LoVo (cell line): ENCODE measurements at regions not wholly inside any gene's neighbourhood (a gene's known extent, or its start where the extent isn't known, plus 50 kb on each side); places are given as distances from the start of the nearest gene placed in this dataset.
"Not testable (repeated sequence)": the region's sequence is repeated elsewhere in the genome, so short reads cannot be mapped to it uniquely, and the experiment has no call there.

Source experiments
- DNase-seq: peaks from one replicate; pipeline ENCODE4 v3.0.0-alpha.2; 2016; ENCODE audit warnings: low spot score

GRCh38 chr2:128660836-128661235 is 342.2 kb upstream of the HS6ST1 start:
- DNase-seq, result no peak

- DNase-seq, result no peak
Measured at GRCh38 chr2:128661311-128661710, 342.6 kb upstream of the HS6ST1 start.

- no peak for DNase-seq
Measured at GRCh38 chr2:128662051-128662471, 343.4 kb upstream of the HS6ST1 start.

GRCh38 chr2:128663371-128664050 is 344.8 kb upstream of the HS6ST1 start:
- DNase-seq, result no peak

- DNase-seq, result no peak
Measured at GRCh38 chr2:128664499-128664971, 345.9 kb upstream of the HS6ST1 start.

- no peak for DNase-seq
Measured at GRCh38 chr2:128665113-128665512, 346.4 kb upstream of the HS6ST1 start.

- DNase-seq, result no peak
Measured at GRCh38 chr2:128666596-128666995, 347.9 kb upstream of the HS6ST1 start.

- no peak for DNase-seq
Measured at GRCh38 chr2:128667391-128667790, 348.7 kb upstream of the HS6ST1 start.

GRCh38 chr2:128668946-128669345 is 350.3 kb upstream of the HS6ST1 start:
- no peak for DNase-seq

GRCh38 chr2:128670066-128670465 is 351.4 kb upstream of the HS6ST1 start:
- no peak for DNase-seq

- not testable (repeated sequence) for DNase-seq
Measured at GRCh38 chr2:128671981-128672757, 353.5 kb upstream of the HS6ST1 start.

- not testable (repeated sequence) for DNase-seq
Measured at GRCh38 chr2:128679680-128680079, 361.0 kb upstream of the HS6ST1 start.

- DNase-seq, result no peak
Measured at GRCh38 chr2:128681507-128681906, 362.8 kb upstream of the HS6ST1 start.

GRCh38 chr2:128682266-128682665 is 363.6 kb upstream of the HS6ST1 start:
- DNase-seq, result no peak

- no peak for DNase-seq
Measured at GRCh38 chr2:128682729-128683284, 364.1 kb upstream of the HS6ST1 start.

GRCh38 chr2:128684523-128684922 is 365.9 kb upstream of the HS6ST1 start:
- no peak for DNase-seq

- DNase-seq, result no peak
Measured at GRCh38 chr2:128685841-128686496, 367.3 kb upstream of the HS6ST1 start.

GRCh38 chr2:128686497-128686859 is 367.8 kb upstream of the HS6ST1 start:
- DNase-seq, result no peak

GRCh38 chr2:128686881-128687555 is 368.4 kb upstream of the HS6ST1 start:
- no peak for DNase-seq

GRCh38 chr2:128687565-128687964 is 368.9 kb upstream of the HS6ST1 start:
- DNase-seq, result no peak

GRCh38 chr2:128689971-128690370 is 371.3 kb upstream of the HS6ST1 start:
- DNase-seq, result no peak

- no peak for DNase-seq
Measured at GRCh38 chr2:128690431-128690830, 371.8 kb upstream of the HS6ST1 start.
